Activated T-cell treated with anti-CD3 and anti-CD28 coated beads, Interleukin-2, amount 50 U/mL, for 1 hour (primary cell): ENCODE measurements at regions not wholly inside any gene's neighbourhood (a gene's known extent, or its start where the extent isn't known, plus 50 kb on each side); places are given as distances from the start of the nearest gene placed in this dataset.
"Not testable (repeated sequence)": the region's sequence is repeated elsewhere in the genome, so short reads cannot be mapped to it uniquely, and the experiment has no call there.

Source experiments
- DNase-seq: peaks from one replicate; pipeline ENCODE4 v3.0.0-alpha.2; 2020

DNA sequence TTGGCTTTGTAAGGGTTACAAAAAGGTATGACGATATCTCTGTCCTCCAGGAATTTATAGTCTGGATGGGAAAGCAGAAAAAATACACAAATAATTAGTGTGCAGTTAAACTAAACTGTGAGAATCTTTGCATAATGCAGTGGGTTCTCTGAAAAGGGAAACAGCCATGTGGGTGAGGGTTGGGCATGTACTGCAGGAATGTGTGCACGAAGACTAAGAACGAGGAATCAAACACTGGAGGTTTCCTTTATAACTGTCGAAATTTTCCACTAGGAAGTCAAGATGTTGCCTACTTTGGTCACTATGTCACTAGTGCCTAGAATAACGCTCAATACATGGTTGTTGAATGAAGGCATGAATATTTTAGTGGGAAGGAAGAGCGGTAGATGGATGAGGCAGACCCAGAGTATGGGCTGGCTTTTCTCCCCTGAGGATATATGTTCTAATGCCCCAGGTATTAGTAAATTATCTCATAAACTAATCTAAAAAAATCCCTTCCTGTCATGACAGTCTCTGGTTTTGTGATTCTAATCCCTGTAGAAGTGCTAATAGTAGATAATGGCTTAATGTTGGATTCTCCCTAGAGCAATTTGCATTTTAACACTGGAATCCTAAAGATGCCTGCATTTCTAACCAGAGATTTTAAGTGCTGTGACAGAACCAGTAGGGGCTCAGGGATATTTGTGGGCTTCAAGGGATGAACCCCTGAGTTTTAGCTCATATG, 227.3 kb downstream of the NMUR2 start:
- DNase-seq: no peak

DNA sequence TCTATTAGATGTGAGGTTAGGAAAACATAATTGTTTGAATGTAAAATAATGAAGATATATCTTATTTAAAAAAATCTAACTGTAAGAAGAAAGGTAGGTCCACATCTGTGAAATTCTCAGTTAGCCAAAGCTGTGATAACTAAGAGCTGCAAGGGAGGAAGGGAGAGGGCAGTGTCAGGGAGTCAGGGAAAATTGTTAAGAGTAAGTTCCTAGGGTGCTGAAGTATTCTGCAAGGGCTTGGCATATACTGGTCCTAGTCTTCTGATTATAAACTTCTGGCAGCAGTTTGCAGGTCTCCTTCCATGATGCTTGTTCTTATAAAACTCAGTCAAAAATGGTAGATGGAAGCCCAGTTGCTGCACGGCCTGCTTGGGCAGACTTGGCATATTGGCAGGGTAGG, 233.2 kb downstream of the NMUR2 start:
- DNase-seq: no peak

DNA sequence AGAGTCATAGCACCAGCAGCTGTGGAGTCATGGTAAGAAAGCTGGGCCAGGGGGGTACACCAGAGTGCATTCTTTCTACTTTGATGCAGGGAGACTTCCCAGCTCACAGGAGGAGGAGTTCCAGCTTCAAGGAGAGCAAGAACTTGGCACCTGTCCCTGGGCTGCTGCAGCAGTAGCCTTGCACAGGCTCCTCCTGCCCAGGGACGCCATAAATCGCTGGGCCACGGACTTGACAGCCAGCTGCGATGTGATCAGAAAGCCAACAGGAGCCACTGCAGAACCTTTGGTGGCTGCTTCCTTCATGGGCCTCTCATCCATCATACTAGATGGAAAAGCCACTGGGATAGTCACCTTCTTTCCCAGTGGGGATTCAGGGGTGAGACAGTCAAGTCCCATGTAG, 234.7 kb downstream of the NMUR2 start:
- DNase-seq: no peak

DNA sequence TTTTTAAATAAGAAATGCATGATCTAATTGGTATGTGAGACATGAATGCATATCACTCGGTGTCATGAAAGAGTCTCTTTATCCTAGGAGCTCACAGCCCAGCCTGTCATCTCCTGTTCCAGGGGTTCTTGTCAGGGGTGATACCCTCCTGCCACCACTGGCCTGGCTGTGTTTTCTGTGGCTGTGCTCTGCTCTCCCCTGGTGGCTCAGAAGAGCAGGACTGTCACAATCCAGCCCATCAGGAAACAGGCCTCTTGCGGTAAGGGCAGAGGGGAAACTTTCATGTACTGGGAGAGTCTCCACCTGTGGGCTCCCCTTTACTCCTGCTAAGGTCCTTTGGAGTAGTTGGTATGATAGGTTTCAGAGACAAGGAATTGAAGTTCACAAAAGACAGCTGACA, 240.2 kb upstream of the GLRA1 start:
- no peak for DNase-seq

DNA sequence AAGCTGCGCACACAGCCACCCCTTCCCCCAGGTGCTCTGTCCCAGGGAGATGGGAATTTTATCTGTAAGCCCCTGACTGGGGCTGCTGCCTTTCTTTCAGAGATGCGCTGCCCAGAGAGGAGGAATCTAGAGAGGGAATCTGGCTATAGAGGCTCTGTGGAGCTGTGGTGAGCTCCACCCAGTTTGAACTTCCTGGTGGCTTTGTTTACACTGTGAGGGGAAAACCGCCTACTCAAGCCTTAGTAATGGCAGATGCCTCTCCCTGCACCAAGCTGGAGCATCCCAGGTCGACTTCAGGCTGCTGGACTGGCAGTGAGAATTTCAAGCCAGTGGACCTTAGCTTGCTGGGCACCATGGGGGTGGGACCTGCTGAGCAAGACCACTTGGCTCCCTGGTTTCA, 235.2 kb upstream of the GLRA1 start:
- not testable (repeated sequence) for DNase-seq

DNA sequence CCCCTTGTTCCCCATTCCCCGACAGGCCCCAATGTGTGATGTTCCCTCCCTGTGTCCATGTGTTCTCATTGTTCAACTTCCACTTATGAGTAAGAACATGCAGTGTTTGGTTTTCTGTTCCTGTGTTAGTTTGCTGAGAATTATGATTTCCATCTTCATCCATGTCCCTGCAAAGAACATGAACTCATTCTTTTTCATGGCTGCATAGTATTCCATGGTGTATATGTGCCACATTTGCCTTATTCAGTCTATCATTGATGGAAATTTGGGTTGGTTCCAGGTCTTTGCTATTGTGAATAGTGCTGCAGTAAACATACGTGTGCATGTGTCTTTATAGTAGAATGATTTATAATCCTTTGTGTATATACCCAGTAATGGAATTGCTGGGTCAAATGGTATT, 229.8 kb upstream of the GLRA1 start:
- DNase-seq: not testable (repeated sequence)

DNA sequence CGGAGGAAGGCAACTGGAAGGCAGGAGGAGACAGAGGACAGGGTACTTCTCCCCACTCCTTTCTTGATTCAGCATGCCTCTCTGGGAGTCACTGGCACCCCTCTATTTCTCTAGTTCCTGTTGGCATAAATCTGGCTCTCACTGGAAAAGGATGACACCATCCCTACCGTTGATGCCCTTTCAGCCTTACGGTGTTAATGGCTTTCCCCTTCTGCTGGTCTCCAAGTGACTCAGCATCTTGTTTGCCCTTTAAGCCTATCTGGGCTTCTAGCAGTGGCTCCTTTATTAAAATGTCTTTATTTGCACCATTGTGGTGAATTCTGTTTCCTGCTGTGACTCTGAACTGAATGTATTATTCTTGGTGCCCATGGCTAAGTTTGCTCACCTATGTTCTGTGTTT, 227.3 kb upstream of the GLRA1 start:
- DNase-seq: no peak

DNA sequence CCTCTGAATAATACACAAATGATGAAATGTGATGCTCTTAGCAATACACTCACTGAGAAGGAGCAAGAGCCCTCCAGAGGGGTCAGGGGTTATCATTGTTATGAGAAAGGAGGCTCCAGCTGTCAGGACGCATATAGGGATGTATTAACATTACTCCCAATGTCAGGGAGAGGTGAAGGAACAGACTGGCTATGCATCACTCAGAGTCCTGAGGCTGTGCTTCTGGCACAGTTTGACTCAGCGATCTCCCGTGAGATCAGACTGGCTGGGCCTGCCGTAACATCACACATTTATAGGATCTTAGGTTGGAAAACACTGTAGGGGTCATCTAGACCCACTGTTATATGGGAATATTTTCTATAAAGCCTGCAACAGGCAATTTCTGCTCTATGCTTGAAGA, 226.5 kb upstream of the GLRA1 start:
- no peak for DNase-seq

DNA sequence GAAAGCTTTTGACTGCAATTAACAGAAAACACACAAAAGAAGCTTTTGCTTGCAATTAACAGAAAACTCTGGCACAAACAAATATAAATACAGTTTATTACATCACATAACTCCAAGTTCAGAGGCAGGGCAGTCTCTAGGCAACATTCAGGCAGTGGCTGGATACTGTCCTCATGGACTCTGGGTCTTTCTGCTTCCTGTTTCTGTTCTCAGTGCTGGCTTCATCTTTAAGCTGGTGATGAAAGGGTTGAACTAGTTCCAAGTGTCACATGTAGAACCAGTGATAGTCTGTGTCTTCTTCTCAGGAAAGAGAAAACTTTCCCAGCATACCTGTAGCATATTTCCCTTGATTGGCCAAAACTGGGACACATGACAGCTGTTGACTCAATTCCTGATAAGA, 222.6 kb upstream of the GLRA1 start:
- no peak for DNase-seq

DNA sequence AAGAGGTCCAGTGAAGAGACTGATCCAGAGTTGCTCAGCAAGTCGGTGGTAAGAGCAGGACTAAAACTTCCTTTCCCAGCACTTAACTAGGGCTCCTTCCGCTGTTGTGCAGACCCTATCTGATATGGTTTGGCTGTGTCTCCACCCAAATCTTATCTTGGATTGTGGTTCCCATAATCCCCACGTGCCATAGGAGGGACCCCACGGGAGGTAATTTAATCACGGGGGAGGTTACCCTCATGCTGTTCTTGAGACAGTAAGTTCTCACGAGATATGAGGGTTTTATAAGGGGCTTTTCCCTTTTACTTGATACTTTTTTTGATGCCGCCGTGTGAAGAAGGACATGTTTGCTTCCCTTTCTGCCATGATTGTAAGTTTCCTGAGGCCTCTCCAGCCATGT, 221.9 kb upstream of the GLRA1 start:
- no peak for DNase-seq

DNA sequence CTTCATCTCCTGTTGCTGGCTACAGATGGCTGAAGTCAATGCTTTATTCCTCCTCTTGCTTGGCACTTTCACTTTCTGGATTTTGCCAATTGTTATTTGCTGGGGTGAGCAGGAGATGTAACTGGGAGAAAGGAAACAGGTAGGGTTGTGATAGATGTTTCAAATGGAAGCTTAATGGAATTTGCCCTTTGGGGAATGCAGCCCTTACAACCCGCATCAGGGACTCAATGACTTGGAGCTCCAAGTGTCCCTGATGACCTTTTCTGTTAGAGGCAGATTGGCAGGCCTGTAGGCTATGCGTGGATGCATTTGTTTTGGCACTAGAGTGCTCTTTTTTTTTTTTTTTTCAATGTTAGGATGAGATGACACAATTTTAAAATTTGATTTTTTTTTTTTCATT, 219.9 kb upstream of the GLRA1 start:
- no peak for DNase-seq

DNA sequence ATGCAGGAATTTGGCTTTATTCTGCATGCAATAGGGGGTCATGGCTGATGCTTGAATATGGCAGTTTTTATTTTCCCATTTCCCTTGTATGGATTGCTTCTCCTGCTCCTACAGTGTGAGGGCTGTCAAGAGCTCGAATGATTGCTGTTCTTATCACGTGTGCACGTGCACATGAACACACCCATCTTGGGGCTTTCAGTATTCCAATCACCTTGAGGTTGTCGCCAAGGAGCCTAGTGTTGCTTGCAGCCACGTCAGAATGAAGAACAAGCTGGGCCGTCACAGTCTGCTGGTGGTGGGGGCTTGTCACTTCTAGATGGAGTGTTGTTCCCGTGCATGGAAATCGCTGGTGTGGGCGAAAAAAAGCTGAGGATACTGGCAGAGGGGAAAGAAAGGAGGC, 219.4 kb upstream of the GLRA1 start:
- DNase-seq: no peak

DNA sequence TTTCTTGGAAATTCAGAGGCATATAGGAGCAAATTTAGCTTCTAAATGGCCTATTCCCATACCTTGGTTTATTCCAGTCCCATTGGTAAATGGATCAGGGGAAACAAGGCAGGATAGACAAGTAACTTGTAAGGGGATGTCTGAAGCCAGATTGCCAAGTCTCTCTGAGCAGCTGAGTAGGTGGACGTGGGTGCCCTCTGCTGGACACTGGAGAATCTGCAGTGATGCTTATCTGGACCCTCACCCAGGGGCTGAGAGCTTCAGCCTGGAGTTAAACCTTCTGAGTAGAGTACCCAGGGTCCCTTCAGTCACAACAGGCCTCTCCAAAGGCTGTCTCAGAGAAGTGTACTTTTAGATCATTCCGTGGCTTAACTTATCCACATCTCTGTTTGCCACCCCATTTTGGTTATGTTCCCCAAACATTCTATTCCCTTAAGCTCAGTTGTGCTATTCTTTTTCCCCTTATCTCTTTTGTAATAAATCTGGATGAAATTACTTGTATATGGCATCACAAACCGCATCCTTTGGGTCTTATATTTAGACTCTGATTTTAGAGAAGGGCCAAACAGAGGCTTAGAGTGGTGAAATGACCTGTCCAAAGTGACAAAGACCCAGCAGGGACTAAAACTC, 218.3 kb upstream of the GLRA1 start:
- peak; percentile 59 for DNase-seq

DNA sequence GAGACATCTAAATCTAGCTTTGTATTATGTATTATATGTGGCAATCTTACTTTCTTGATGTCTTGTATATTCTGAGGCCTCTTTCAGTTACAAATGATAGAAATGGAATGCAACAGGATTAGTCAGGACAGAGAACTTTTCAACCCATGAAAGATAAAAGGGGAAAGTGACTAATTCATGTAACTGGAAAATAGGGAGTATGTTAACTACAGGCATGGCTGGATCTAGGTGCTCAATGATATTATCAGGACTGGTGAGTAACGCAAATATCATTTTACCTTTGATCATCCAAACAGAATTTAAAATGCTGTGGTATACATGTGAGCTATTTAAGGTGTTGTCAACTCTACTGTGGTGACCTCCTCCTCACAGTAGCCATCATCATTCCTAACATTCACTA, 215.7 kb upstream of the GLRA1 start:
- no peak for DNase-seq

DNA sequence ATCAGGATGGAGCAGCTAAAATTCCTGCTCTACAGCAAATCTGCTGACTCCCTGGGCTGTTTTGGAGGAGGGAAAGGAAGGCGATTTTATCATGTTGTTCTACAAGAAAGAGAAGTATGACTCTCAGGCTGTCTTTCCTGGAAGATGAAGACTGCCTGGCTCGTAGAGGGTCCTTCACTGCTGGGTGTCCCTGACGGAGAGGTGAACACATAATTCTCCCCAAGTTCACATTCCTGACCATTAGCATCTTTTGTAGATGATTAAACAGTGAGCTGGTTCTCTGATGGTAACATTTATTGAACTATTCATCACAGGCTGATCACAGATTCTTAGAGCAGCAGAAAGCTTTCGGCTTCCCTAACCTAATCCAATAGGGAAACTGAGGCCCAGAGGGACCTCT, 212.4 kb upstream of the GLRA1 start:
- DNase-seq: no peak

DNA sequence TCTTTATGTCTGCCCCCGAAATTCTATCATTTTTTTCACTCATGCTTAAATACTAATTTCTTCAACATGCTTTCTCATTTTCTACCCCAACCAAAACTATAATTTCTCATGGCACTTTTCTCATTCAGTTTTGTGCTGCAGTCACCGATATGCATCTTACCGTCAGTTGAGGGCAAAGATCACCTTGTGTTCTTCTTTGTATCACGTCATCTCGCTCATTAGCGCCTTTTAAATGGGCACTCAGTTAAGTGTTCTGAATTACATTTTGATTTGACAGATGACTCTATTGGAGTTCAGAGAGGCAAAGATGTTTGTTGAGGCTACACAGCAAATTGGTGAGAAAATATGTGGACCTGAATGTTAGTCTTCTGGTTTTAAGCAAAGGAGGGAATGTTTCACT, 211.7 kb upstream of the GLRA1 start:
- DNase-seq: no peak

DNA sequence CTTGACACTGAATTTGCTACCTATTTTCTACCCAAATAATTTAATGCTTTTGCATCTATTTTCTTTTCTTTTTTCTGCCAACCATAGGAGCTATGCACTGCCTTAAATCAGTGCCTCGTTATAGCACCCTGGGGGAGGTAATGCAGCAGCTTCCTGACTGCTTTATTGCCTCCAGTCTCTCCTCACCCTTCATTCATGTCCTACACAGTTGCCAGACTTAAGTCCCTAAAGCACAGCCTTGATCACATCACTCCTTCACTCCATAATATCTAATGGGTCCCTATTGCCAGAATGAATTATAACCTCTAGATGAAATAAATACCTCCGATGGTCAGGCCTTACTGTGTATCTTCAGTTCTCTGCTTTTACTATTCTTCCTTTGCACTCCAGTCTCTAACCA, 211.2 kb upstream of the GLRA1 start:
- DNase-seq: no peak

DNA sequence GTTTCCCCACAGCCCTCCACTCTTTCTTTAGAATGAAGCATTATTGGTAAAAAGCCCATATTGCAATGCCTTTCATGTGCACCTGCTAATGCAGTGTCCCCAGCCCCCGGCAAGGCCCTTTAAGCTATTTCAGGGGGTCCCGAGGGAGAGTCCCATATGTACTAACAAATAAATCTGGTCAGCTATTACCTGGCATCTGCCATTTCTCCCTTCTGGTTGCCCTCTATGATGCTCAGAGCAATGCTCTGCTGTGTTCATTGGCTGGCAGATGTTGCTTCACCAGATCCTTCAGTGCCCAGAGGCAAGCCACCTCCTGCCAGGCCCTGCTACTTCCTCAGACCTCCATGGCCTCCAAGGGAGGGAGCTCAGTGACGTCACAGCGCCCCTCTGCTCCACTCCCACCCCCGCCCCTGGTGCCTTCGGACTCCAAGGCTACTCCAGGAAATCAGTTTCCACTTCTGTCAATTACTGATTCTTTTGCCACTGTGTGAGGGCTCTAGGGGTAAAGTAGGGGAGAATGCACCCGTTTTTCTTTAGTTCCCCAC, 201.1 kb upstream of the GLRA1 start:
- DNase-seq: no peak

DNA sequence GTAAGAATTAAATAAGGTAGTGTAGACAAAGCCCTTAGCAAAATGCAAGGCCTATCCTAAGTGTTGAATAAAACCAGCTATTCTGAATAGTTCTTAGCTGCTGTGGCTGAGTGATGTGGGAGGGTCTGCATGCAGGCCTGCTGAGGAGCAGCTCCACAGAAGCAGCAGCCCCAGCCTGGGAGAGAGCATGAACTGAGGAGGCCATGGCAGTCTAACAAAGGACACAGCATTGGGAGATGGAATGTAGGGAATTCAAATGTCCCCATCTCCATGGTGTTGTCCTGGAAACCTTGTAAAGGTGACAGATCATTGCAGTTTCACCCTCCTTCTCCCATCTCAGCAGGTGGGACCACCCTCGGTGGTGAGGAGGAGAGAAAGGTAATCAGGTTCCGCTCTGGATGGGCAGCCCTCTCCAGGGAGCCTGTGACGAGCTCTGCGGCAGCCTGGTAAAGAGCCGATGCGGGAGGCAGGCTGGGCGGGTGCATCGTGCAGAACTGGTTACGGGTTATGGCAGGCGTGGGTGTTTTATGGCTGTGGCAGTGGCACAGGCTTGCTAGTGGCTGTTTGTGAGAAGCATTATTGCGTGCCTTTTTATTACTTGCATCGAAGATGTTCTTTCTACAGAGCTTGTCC, 199.9 kb upstream of the GLRA1 start:
- no peak for DNase-seq

DNA sequence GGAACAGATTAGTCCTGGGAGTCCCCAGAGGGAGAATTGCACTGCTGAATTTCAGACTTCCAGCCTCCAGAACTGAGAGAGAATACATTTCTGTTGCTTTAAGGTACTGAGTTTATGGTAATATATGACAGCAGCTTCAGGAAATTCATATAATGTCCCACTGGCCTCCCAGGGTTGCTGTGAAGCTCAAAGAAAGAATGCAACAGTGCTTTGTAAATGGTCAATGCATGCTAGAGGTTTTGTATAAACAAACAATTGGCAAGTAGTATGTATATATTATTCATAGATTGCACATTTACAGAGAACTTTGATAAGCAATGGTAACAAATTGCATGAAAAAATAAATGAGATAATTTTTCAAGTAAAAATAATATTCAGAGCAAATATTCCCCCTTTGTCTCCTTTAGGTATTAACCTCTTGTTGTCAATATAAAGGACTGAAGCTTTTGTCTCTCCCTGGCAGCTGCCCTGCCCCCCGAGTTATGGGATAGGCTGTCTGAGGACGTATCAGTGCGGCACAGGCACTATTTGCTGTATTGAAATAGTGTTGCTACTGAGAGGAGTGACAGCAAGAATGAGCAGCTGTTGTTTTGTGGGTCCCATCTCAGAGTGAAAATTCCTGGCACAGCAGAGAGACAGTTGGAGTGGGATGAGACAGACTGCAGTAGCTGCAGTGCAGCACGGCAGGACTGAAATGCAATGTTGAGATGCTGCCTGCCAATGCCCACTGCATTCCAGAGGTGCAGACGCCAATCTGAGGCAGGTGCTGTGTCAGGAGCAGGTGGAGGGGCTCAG, 194.2 kb upstream of the GLRA1 start:
- no peak for DNase-seq

DNA sequence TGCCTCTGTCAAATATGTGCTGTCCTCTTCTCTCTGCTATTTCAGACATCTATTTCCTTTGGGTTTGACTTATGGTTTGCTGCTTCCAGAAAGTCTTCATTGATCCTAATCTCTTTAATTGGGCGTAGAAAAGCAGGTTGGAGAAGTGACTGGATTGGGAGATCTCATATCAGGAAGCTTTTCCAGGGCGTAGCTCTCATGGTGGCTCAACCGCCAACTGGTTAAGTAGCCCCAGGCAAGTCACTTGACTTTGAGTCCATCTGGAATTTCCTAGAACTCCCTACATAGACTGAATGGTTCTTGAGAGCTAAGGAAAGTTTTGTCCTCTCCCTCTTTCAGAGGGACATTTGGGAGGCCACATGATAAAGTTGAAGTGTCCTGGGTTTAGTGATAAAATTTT, 192.3 kb upstream of the GLRA1 start:
- DNase-seq: no peak

DNA sequence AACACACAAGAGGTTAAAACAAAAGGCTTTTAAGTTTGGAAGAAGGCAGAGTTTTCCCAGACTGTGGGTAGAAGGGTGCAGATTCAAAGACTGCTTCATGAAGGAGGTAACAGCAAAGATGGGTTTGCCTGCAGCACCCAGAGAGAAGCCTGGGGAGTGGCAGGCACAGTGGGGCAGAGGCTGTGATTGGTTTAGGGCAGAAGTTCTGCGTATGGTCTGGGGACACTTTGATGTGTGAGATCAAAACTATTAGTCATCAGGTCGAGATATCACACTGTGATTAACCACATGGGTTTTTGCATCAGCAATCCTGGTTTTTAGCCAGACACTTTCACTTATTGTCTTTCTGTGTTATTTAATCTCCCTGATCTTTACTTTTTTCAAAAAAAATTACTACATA, 188.8 kb upstream of the GLRA1 start:
- DNase-seq: peak; percentile 19

DNA sequence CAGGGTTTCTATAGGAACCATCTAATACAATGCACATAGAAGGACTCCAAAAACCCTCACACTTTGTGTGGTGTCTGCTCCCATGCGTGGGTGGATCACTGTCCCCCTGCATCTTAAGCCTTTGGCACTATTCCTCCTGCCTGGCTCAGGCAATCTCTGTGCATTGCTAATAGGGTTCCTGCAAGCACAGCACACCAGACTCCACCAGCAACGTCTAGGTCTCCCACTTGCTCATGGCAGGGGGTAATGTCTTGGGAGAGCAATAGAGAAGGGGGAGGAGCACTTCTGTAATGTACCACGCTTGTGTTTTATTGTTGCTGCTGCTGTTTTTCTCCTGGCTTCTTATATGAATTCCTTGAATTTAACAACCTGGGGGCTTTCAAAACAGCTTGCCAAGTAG, 182.6 kb upstream of the GLRA1 start:
- no peak for DNase-seq

DNA sequence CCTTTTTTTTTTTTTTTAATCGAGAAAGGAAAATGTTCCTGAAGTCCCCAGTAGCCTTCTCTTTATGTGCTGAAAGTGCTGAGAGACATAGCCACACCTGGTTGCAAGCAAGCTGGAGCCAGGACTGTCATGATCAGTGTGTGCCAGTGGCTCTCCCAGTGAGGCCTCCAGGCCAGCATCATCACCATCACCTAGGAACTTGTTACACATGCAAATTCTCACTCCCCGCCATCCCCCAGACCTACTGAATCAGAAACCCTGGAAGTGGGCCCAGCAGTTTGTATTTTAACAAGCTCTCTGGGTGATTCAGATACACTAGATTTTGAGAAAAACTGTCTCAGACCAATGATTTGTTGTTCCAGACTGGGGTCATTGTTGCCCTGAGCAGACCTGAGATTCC, 181.9 kb upstream of the GLRA1 start:
- no peak for DNase-seq
